NCI-H1092 treated with DMSO at 0.1 percent for 48 hours (cell line): ENCODE measurements at regions not wholly inside any gene's neighbourhood (a gene's known extent, or its start where the extent isn't known, plus 50 kb on each side); places are given as distances from the start of the nearest gene placed in this dataset.
"Not testable (repeated sequence)": the region's sequence is repeated elsewhere in the genome, so short reads cannot be mapped to it uniquely, and the experiment has no call there.

Experiments
- DNase-seq: peaks from one replicate; lab custom pipeline; 2025; lab: John Stamatoyannopoulos, UW

DNA sequence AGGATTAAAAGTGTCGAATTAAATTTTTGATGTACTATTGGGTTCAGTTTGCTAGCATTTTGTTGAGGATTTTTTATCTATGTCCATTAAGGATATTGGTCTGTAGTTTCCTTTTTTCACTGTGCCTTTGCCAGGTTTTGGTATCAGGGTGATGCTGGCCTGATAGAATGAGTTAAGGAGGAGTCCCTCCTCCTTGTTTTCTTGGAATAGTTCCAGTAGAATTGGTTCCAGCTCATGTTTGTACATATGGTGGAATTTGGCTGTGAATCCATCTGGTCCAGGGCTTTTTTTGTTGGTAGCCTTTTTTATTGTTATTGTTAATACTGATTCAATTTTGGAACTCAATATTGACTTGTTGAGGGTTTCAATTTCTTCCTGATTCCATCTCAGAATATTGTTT is 141.8 kb downstream of the SIM1 start:
- no peak for DNase-seq

DNA sequence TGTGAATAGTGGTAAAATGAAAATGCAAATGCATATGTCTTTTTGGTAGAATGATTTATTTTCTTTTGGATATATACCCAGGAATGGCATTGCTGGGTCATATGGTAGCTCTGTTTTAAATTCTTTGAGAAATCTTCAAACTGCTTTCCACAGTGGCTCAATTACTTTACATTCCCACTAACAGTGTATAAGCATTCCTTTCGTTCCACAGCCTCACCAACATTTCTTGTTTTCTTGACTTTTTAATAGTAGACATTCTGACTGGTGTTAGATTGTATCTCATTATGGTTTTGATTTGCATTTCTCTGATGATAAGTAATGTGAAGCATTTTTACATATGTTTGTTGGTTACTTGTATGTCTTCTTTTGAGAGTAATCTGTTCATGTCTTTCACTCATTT is 144.0 kb downstream of the SIM1 start:
- DNase-seq: no peak

DNA sequence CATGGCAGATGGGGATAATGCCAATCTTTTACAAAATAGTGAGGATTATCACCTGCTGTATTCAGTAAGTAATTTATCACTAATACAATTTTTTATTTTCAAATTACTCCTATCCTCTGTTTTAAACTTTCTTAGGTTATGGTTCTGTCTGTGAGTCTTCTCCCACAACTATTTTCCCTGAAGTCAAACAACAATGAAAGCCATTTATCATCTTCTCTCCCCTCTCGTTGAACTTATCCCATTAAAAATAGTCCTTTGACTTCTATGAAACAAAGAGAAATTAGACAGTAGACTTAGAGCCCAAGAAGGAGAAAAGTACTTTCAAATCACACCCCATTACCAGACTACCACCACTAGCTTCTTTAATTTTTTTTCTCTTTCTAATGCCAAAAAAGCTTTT is 147.7 kb downstream of the SIM1 start:
- no peak for DNase-seq

DNA sequence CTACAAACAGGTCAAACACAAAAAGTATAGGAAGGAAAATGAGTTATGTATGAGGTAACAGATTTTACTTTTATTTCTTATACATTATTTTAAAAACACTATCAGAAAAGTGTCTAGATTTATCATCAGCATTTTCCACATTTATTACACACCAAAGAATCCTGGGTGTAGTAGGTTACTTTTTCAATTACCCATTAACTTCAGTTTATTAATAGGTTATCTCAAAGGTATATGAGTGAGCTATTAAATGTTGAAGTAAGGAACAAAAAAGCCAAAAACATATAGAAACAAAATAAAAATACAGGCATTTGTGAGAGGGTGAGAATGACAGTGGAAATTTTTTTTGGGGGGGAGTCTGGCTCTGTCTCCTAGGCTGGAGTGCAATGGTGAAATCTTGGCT is 150.5 kb downstream of the SIM1 start:
- DNase-seq: no peak

DNA sequence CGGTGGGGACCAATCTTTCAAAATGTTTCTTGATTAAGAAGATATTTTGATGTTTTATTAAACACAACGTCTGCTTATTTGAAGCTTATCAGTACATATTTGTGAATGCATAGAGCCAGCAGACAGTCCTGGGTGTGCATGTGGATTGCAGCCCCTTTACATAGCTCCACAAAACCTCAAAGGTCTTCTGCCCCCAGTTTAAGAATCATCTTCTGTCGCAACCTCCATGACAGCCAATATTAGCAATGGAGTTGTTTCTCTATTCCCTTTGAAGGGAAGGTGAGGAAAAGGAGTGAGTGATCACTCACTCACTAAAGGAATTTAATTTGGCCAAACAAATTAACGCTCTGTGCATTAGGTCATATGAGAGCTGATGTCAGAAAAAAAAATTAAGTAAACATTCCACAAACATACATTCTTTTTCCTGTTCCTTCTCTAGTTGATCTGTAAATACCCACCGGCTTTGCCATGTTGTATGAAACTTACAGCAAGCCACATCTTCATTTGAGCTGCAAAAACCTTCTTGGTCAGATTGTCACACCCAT is 152.9 kb downstream of the SIM1 start:
- DNase-seq: no peak

DNA sequence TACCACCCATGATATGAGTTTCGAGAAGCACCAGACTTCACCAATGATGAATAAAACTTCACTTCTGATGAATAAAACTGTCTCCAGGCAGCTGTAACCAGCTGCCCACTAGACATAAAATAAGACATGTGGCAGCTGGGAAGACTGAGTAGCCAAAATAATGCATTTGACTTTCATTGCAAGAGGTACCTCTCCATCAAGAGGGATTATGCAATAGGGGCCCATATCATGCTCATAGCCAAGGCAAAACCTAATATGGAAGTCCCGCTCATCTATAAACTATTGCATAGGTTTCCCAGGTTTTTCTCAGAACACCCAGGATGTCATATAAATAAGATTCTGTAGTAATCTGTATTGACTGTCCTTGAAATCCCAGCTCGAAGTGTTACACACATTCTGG is 155.5 kb downstream of the SIM1 start:
- DNase-seq: no peak

DNA sequence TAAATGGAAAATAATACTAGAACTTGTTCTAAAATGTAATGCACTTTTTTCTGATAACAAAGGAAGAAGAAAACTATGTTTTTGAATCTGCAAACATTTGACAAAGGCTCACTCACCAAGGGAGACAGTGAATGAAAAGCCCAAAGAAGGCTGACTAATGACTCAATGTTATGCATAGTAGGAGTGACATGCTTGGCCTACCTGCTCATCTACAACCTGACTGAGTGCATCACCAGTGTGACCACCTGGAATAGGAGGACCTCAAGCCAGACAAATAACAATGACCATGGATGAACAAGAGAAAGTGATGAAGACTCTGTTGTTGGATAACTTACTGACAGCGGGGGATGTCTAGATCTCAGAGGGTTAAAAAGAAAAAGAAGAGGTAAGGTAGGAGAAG is 157.2 kb downstream of the SIM1 start:
- DNase-seq: no peak

DNA sequence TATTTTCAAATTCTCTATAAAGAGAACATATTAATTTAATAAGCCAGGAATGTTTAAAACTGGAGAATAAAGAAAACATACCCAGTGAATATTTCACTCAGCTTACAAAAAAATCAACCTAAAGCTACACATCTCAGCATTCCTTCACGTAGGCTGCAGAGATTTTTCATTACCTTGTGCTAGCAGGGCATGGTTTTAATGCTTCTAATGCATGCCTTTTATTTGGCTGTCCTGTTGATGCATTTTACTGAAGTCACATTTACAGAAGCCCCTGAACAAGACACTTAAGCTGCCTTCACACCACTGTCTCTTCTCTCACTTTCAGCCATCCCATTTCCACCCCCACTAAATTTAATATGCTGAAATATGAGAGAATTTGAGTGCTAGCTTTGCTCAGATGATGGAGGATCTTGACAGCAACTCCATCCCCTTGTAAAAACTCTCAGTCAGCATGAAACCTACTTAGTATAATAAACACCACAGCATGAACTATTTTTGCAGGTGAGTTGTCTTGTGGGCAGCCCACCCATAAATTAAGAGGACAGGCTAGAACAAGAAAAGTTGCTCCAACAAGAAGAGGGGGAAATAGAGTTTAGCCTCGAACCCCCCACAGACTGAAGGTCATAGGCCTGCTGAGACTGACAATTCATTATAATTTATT is 159.4 kb downstream of the SIM1 start:
- no peak for DNase-seq

DNA sequence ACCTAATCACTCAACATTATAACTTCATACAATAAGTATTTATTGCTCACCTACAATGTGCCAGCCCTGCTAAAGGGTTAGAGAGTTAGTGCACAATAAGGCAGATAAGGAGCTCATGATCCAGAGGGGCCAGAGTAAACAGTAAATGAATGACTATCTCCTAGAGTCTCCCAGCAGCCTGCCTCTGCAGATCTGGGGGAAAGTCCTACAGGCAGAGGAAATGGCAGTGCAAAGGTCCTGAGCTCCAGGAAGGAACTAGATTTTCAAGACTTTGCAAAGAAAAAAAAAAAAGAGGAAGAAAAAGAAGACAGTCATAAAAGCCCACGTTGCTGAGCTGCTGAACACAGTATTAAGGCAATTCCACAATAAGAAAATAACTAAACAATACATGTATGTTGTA is 160.1 kb downstream of the SIM1 start:
- DNase-seq: no peak

DNA sequence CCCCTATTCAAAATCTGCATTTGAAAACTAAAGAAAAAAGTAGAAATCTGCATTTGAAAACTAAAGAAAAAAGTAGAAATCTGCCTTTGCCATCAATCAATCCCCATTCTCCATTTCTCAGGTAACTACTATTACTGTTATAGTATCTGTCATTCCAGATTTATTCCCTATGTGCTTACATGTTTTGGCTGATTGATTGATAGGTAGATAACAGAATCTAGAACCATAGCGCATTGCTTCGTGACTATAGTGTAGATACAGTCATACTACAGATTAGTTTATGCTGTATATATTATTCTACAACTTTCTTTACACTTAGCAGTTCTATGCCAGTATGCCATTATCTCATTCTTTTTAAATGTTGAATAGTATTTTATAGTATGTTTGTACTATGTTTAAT is 163.0 kb downstream of the SIM1 start:
- DNase-seq: no peak

DNA sequence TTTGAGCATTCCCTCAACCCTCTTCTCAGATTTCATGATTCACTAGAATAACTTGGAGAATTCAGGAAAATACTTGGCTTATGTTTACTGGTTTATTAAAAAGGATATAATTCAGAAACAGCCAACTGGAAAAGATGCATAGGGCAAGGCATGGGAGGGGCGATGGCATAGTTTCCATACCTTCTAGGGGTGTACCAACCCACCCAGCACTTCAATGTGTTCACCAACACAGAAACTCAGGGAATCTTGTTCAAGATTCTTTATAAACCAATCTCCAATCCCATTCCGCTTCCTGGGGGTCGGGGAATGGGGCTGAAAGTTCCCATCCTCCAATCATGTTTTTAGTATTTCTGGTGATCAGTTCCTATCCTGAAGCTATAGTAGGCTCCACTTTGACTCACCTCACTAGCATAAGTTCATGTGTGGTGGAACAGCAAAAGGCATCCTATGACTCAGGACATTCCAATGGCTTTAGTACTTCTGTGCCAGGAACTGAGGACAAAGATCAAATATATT is 164.4 kb downstream of the SIM1 start:
- DNase-seq: no peak

DNA sequence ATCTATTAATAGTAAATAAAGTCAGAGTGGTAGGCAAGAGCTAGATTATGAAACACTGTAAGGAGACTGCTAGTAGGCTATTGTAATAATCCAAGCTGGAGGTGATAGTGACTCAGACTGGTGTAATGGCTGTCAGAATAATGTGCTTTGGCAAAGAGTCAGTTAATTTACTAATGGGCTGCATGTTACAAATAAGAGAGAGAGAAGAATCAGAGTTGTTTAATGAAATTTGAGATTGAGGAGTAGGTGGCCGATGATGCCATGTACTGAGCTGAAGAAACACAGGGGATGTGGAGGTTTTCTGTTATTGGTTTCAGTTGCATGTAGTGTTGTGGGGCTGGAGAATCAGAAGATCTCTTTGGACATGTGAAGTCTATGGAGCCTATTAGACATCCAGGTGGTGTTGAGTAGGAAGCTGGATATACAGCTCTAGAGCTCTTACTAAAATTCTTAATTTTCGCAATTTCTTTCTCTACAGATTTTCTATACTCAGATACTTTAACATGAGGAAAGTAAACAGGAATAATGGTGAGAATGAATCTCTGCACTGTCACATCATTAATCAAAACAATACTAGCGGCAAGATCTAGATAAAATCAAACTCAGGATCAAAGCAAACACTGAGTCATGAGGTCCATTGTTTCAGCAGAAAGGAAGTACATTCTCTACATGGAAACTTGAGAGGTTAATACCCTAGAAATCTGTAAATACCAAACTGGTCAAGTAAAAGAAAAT is 167.7 kb downstream of the SIM1 start:
- no peak for DNase-seq

DNA sequence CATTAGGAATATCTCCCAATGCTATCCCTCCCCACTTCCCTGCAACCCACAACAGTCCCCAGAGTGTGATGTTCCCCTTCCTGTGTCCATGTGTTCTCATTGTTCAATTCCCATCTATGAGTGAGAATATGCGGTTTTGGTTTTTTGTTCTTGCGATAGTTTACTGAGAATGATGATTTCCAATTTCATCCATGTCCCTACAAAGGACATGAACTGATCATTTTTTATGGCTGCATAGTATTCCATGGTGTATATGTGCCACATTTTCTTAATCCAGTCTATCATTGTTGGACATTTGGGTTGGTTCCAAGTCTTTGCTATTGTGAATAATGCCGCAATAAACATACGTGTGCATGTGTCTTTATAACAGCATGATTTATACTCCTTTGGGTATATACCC is 169.5 kb downstream of the SIM1 start:
- DNase-seq: not testable (repeated sequence)

DNA sequence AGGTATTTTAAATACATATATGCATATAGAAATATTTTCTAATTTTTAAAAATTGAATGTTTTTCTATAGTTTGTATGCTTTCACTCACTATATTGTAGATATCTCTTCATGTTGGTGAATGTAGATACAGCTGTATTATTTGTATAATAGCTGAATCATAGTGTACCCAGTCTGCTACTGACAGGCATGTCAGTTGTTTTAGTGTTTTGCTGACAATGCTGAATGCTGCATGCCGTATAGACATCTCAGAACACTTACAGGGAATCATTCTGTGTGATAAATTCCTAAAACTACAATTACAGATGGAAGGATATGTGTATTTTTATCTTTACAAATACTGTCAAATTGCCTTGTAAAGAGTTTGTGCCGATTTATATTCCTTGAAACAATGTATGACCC is 175.4 kb downstream of the SIM1 start:
- DNase-seq: no peak

DNA sequence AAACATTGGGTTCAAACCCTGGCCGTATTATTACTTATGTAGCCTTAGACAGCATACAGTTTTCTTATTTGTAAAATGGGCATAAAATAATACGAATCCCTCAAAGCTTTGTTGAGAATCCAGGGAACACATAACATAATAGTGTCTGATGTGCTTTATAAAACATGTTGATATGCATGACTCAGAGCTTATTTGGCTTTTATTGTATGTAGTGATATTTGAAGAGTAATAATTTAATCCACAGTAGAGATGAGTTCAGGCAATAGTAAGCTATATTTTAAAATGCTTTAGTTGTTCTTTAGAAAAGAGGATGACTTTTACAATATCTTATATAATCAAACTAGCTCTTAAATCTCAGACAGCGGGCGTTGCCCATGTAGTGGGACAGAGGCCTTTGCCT is 176.4 kb downstream of the SIM1 start:
- no peak for DNase-seq

DNA sequence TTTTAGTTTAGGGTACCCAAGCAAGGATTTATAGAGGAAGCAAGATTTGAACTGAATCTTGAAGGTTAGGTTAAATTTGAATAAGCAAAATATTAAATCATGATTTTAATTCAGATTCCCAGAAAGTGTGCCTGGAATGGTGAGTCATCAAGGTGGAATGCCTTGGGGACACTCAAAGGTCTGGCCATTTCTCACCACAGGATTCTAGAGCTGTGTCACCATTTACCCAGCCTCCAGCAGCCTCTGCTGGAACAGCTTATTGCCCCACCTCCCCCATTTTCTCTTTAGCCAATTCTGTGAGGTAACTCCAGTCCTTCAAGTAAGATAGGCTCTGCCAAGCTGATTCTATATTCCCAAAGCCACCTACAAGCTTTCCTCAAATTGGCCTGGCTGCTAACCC is 181.4 kb downstream of the SIM1 start:
- no peak for DNase-seq

DNA sequence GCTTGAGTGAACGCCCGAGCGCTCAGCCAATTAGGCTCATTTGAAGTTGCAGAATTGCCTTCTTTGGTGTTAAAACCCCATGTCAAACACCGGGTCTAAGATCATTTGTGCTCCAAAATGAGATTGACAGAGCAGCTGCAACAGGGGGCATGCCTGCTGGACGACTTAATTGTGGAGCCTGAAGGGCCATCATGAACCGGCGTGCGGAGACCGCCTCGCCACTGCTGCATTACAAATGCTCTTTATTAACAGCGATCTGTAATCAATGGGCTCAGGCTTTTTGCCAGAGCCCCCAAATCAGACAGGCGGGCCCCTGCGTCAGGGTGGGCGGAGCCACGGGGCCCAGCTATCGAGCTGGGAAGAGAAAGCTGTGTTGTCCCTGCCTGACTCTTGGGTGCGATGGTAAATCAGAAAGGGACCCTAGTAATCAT is 183.2 kb downstream of the SIM1 start:
- DNase-seq: peak; percentile 12

DNA sequence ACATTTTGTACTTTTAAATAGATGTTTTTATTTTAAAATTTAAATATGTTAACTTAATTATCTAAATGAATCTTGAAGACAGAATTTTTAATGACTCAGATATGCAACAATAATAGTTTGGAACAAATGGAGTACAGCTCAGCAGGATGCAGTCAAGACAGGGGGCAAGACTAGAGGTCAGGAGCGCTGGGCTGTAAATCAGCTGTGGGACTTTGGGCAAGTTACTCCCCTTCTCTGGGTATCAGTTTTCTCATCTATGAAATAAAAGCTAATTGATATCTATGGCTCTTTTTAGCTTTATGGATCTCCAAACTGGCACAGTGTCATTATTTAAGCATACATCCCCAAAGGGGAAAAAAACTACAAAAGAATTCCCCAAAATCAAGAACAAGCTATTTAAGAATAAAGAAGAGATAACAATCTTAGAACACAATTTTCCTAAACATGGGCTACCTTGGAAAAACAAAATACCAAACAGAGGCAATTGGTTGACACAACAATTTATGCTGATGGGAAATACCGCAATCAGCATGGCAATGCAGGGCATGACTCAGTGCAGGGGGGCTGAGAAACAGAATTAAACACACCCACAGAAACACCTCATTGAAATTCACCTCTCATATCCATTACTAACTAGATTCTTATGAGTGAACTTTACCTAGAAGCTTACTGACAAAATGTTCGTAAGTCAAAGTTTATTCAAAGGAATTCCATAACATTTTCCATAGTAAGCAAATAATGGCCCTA is 188.2 kb downstream of the SIM1 start:
- no peak for DNase-seq

DNA sequence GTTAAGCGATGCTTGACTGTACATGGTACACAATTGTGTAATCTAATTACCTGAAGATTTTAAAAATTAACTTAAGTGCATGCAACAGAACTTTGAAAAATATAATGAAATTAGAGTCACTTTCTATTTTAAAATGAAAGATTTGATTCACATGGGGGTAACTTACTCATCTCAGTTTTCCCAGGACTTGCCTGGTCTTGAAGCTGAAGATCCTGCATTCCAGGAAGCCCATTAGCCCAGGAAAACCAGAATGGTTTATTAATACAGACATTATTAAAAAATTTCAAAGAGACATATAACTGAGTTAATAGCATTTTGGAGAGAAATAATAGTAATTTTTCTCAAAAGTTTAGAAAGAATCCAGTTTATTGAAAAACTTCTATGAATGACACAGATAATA is 190.6 kb downstream of the SIM1 start:
- DNase-seq: no peak

DNA sequence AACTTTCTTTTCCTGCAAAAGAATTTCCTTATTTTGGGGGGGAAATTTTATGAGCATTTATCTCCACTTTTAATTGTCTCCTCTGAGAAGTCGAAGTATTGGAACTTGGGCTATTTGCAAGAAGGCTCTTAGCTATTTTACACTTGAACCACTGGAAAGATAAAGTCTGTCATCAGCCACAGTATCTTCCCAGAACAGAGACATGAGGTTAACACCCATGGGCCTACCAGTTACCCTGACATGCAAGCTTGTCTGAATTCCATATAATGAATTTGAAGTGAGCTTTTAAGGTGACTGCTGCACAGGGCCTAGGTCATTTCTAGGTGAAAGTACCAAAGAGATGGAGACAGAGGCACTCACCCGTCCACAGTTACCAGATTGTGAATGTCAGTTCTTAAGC is 193.1 kb downstream of the SIM1 start:
- DNase-seq: no peak

DNA sequence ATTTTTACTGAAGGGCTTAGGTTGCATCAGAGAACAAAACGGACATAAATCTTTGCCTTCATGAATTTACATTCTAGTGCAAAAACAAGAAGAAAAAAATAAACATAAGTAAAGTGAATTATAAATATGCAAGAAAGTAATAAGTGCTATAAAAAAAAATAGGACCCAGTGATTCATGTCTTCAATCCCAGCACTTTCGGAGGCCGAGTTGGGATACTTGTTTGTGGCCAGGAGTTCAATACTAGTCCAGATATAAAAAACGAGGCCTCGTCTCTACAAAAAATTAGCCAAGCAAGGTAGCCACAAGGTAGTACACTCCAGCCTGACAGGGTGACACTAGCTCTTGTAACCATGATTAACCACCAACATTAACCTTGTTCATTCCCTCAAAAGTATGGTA is 193.5 kb downstream of the SIM1 start:
- no peak for DNase-seq

DNA sequence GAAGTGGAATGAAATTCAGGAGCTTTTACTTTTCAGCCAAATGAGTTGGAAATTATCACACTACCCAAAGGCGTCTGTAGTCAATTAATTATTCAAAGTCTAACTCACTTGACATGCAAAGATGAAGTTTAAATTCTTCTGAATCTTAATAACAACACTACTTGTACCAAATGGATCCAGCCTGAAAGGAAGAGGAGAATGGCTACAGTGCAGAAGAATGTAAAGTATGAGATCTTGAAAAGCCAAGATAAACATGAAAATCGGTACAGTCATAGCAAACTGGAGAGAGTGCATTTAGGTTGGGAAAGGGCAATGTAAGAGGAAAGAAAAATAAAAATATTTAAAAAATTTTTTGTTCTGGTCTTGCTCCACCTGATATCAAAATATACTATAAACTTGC is 195.5 kb downstream of the SIM1 start:
- DNase-seq: no peak

DNA sequence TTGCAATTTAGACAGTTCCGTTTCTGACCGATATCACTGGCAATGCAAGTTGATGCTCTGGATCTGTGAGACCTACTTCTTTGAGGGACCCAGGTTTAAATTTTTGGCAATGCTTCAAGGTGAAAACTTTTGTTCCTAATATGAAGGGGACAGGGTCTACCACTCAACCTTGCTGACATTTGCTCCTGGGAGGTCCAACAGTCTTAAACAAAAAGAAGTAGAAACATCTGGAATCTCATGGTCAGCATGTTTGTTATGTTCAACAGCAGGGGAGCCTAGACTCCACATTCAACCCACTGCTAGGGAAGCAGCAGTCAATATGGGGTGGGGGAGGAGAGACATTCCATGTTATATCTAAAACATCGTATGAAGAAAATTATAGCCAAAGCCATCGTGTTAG is 196.4 kb downstream of the SIM1 start:
- no peak for DNase-seq
